ENCODE measurements at regions not wholly inside any gene's neighbourhood (a gene's known extent, or its start where the extent isn't known, plus 50 kb on each side); places are given as distances from the start of the nearest gene placed in this dataset.
A peak's percentile ranks its signal among the peaks of the same experiment; 100 is the strongest.

- Histone ChIP-seq H3K36me3 (ENCODE audit: insufficient read depth, low read length) (no peaks in the 10 kb centered on the region), H4K20me1 (ENCODE audit: insufficient read depth, low read length) (no peaks in the 10 kb centered on the region), H3K4me3 (ENCODE audit: low read depth in 1 of 2, low read length in 2 of 2) (no peak overlapping the region), H3K27me3 (ENCODE audit: insufficient read depth, low read length, poor library complexity) (no peaks in the 10 kb centered on the region), H3K4me2 (ENCODE audit: insufficient read depth, low read length) (no peak overlapping the region), H2AFZ (ENCODE audit: low read depth, low read length) (0 out of 2 replicates have a peak overlapping the region, but pooled peaks have one; percentile 11), H3K79me2 (ENCODE audit: insufficient read depth, low read length) (no peaks in the 10 kb centered on the region), H3K4me1 (ENCODE audit: insufficient read depth, low read length) (no peaks in the 10 kb centered on the region), H3K27ac (ENCODE audit: low read length) (no peak overlapping the region), H3K9me3 (ENCODE audit: insufficient read depth, low read length, severe bottlenecking) (no peaks in the 10 kb centered on the region), H3K9ac (ENCODE audit: low read depth, low read length) (no peak overlapping the region)
- DNase-seq (no peak), ATAC-seq (ENCODE audit: insufficient read depth, low read depth) (no peak)
- TF ChIP-seq, protein P1, sequence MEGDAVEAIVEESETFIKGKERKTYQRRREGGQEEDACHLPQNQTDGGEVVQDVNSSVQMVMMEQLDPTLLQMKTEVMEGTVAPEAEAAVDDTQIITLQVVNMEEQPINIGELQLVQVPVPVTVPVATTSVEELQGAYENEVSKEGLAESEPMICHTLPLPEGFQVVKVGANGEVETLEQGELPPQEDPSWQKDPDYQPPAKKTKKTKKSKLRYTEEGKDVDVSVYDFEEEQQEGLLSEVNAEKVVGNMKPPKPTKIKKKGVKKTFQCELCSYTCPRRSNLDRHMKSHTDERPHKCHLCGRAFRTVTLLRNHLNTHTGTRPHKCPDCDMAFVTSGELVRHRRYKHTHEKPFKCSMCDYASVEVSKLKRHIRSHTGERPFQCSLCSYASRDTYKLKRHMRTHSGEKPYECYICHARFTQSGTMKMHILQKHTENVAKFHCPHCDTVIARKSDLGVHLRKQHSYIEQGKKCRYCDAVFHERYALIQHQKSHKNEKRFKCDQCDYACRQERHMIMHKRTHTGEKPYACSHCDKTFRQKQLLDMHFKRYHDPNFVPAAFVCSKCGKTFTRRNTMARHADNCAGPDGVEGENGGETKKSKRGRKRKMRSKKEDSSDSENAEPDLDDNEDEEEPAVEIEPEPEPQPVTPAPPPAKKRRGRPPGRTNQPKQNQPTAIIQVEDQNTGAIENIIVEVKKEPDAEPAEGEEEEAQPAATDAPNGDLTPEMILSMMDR (IDR thresholded peaks at IDR 0.05; ENCODE audit: borderline replicate concordance, extremely low read depth, low read length, poor library complexity, severe bottlenecking) = no peak
- TF ChIP-seq EZH2 (IDR thresholded peaks at IDR 0.05; ENCODE audit: borderline replicate concordance, low read depth, low read length, severe bottlenecking) = no peak
Observed at GRCh38 chr12:90128526-90128925, 419.9 kb upstream of the ATP2B1 start.

GRCh38 chr12:90126125-90126524, 417.5 kb upstream of the ATP2B1 start:
- no peaks in the 10 kb centered on the region for H3K4me1 ChIP-seq (ENCODE audit: insufficient read depth, low read length)
- H3K4me3 ChIP-seq (ENCODE audit: low read depth in 1 of 2, low read length in 2 of 2) = no peak overlapping the region
- H3K79me2 ChIP-seq (ENCODE audit: insufficient read depth, low read length) = no peaks in the 10 kb centered on the region
- no peaks in the 10 kb centered on the region for H3K9me3 ChIP-seq (ENCODE audit: insufficient read depth, low read length, severe bottlenecking)
- DNase-seq (no peak), ATAC-seq (ENCODE audit: insufficient read depth, low read depth) (no peak)
- no peaks in the 10 kb centered on the region for H3K36me3 ChIP-seq (ENCODE audit: insufficient read depth, low read length)
- no peak overlapping the region for H2AFZ ChIP-seq (ENCODE audit: low read depth, low read length)
- no peak overlapping the region for H3K27ac ChIP-seq (ENCODE audit: low read length)
- H4K20me1 ChIP-seq (ENCODE audit: insufficient read depth, low read length) = no peaks in the 10 kb centered on the region
- H3K27me3 ChIP-seq (ENCODE audit: insufficient read depth, low read length, poor library complexity) = no peaks in the 10 kb centered on the region
- H3K4me2 ChIP-seq (ENCODE audit: insufficient read depth, low read length) = no peak overlapping the region
- no peak for TF ChIP-seq EZH2 (IDR thresholded peaks at IDR 0.05; ENCODE audit: borderline replicate concordance, low read depth, low read length, severe bottlenecking)
- TF ChIP-seq, protein P1 (IDR thresholded peaks at IDR 0.05; ENCODE audit: borderline replicate concordance, extremely low read depth, low read length, poor library complexity, severe bottlenecking) = no peak
- H3K9ac ChIP-seq (ENCODE audit: low read depth, low read length) = no peak overlapping the region

DNA sequence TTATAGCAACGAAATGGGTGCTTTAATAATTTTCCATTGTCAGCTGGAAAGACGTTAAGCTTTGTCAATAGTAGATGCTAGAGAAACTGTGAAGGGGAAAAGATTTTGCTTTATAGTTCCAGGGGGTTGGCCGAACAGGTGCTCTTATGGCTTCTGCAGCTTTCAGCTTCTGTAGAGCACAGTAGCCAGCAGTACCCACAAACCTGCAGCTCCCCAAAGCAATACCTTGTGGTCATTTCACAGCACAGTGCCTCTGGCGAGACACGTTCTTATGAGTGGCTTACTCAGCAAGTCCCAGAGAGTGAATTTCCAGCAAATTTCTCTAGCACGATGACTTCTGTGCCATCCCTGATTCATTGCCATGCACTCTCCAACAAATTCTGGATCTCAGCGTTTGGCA, 416.3 kb upstream of the ATP2B1 start:
- H3K79me2 ChIP-seq (ENCODE audit: insufficient read depth, low read length) = no peaks in the 10 kb centered on the region
- TF ChIP-seq, protein P1 (IDR thresholded peaks at IDR 0.05; ENCODE audit: borderline replicate concordance, extremely low read depth, low read length, poor library complexity, severe bottlenecking) = no peak
- no peak for TF ChIP-seq EZH2 (IDR thresholded peaks at IDR 0.05; ENCODE audit: borderline replicate concordance, low read depth, low read length, severe bottlenecking)

GRCh38 chr12:90124289-90124688, 415.7 kb upstream of the ATP2B1 start:
- TF ChIP-seq, protein P1 (IDR thresholded peaks at IDR 0.05; ENCODE audit: borderline replicate concordance, extremely low read depth, low read length, poor library complexity, severe bottlenecking) = no peak
- no peak overlapping the region for H3K4me3 ChIP-seq (ENCODE audit: low read depth in 1 of 2, low read length in 2 of 2)
- ATAC-seq (ENCODE audit: insufficient read depth, low read depth) (no peak), DNase-seq (no peak)
- H4K20me1 ChIP-seq (ENCODE audit: insufficient read depth, low read length) = no peaks in the 10 kb centered on the region
- no peaks in the 10 kb centered on the region for H3K36me3 ChIP-seq (ENCODE audit: insufficient read depth, low read length)
- no peak overlapping the region for H3K4me2 ChIP-seq (ENCODE audit: insufficient read depth, low read length)
- no peaks in the 10 kb centered on the region for H3K27me3 ChIP-seq (ENCODE audit: insufficient read depth, low read length, poor library complexity)
- no peak overlapping the region for H3K9ac ChIP-seq (ENCODE audit: low read depth, low read length)
- H2AFZ ChIP-seq (ENCODE audit: low read depth, low read length) = no peak overlapping the region
- no peak overlapping the region for H3K27ac ChIP-seq (ENCODE audit: low read length)
- peaks cover 10% of the 10 kb centered on the region for H3K9me3 ChIP-seq (ENCODE audit: insufficient read depth, low read length, severe bottlenecking)
- H3K4me1 ChIP-seq (ENCODE audit: insufficient read depth, low read length) = no peaks in the 10 kb centered on the region
- no peaks in the 10 kb centered on the region for H3K79me2 ChIP-seq (ENCODE audit: insufficient read depth, low read length)

More for the DNA sequence above, 416.3 kb upstream of the ATP2B1 start:
- Histone ChIP-seq H4K20me1 (ENCODE audit: insufficient read depth, low read length) (no peaks in the 10 kb centered on the region), H3K9me3 (ENCODE audit: insufficient read depth, low read length, severe bottlenecking) (peaks cover 7% of the 10 kb centered on the region), H3K27me3 (ENCODE audit: insufficient read depth, low read length, poor library complexity) (no peaks in the 10 kb centered on the region), H3K4me1 (ENCODE audit: insufficient read depth, low read length) (no peaks in the 10 kb centered on the region), H2AFZ (ENCODE audit: low read depth, low read length) (no peak overlapping the region), H3K9ac (ENCODE audit: low read depth, low read length) (no peak overlapping the region), H3K4me2 (ENCODE audit: insufficient read depth, low read length) (no peak overlapping the region), H3K36me3 (ENCODE audit: insufficient read depth, low read length) (no peaks in the 10 kb centered on the region), H3K27ac (ENCODE audit: low read length) (no peak overlapping the region), H3K4me3 (ENCODE audit: low read depth in 1 of 2, low read length in 2 of 2) (no peak overlapping the region)
- no peak for ATAC-seq (ENCODE audit: insufficient read depth, low read depth)
- no peak for DNase-seq
